ENCODE measurements at regions not wholly inside any gene's neighbourhood (a gene's known extent, or its start where the extent isn't known, plus 50 kb on each side); places are given as distances from the start of the nearest gene placed in this dataset.

DNA sequence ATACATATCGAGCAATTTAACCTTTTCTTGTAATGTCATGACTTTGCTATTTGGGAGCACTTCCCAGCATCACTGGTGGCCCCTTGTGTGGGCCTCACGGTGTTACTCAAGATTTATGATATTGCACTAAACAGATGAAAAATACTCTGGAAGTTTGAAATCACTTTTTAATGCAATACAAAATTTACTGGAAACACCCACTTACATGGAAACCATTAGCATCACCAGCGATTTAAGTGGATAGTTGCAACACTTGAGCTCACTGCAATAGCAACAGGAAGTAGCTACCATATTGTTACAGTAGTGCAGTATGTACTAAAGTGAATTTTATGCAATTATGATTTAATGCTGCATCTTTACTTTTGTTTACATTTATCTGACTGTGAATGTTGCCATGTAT, 184.4 kb downstream of the MDFIC start:
- CTCF ChIA-PET (ENCODE audit: low intra/inter-chr PET ratio): no interaction called here
- TF ChIP-seq POLR3A (IDR thresholded peaks at IDR 0.05; ENCODE audit: borderline replicate concordance, extremely low read depth, insufficient read depth, insufficient read length) (no peak), NFIC (IDR thresholded peaks at IDR 0.05) (no peak), LARP7 (IDR thresholded peaks at IDR 0.05) (no peak), ZNF740 (CRISPR knock-in tag; IDR thresholded peaks at IDR 0.05) (no peak), ZNF740 (tag; IDR thresholded peaks at IDR 0.05) (no peak), NFIX (CRISPR knock-in tag; IDR thresholded peaks at IDR 0.05; ENCODE audit: low read depth) (no peak), HES1 (IDR thresholded peaks at IDR 0.05; ENCODE audit: low read depth) (no peak), MEIS2 (IDR thresholded peaks at IDR 0.05; ENCODE audit: partially characterized antibody) (no peak), TCF15 (CRISPR knock-in tag; IDR thresholded peaks at IDR 0.05) (no peak), ZNF384 (IDR thresholded peaks at IDR 0.05; ENCODE audit: low read depth, low read length) (no peak), NR2C2 (CRISPR knock-in tag; IDR thresholded peaks at IDR 0.05) (no peak), NR2C2 (tag; IDR thresholded peaks at IDR 0.05) (no peak), KDM5B (IDR thresholded peaks at IDR 0.05; ENCODE audit: insufficient replicate concordance, low read depth, low read length) (no peak), FOXA3 (CRISPR knock-in tag; conservative IDR thresholded peaks at IDR 0.05 in 1 of 2, IDR thresholded peaks at IDR 0.05 in 1 of 2) (no peak), CBFA2T3 (IDR thresholded peaks at IDR 0.05) (no peak), ZNF79 (CRISPR knock-in tag; IDR thresholded peaks at IDR 0.05; ENCODE audit: low read depth) (no peak), ZNF174 (CRISPR knock-in tag; IDR thresholded peaks at IDR 0.05) (no peak)
- ATAC-seq (no peak), DNase-seq (ENCODE audit: extremely low read depth in 1 of 4, low spot score in 3 of 4) (no peak), FAIRE-seq (no peak)
- Histone ChIP-seq H3K27me3 (ENCODE audit: control insufficient read depth in 2 of 2, insufficient read depth in 2 of 2, low read length in 2 of 2) (no peaks in the 10 kb centered on the region), H3K9me3 (replicated peaks; ENCODE audit: control insufficient read depth, insufficient read depth, low read depth, low read length) (no peaks in the 10 kb centered on the region), H3K9me1 (ENCODE audit: control insufficient read depth, insufficient read depth, low read length) (no peaks in the 10 kb centered on the region), H3K9ac (ENCODE audit: insufficient read depth in 1 of 2, low read depth in 2 of 2, low read length in 2 of 2) (no peak overlapping the region), H3K36me3 (ENCODE audit: control insufficient read depth, insufficient read depth, low read length) (no peaks in the 10 kb centered on the region), H3K79me2 (ENCODE audit: control insufficient read depth, insufficient read depth, low read length) (no peaks in the 10 kb centered on the region), H3K4me3 (no peak overlapping the region), H3K27ac (ENCODE audit: extremely low read depth, low read depth, low read length) (no peak overlapping the region), H3K4me2 (ENCODE audit: insufficient read depth, low read length) (no peak overlapping the region), H4K20me1 (replicated peaks; ENCODE audit: control insufficient read depth, insufficient read depth, low read length) (no peaks in the 10 kb centered on the region), H3K4me1 (replicated peaks in 1 of 2; ENCODE audit: control insufficient read depth in 2 of 2, insufficient read depth in 2 of 2, low read length in 2 of 2) (no peaks in the 10 kb centered on the region), H2AFZ (ENCODE audit: low read depth, low read length) (no peak overlapping the region)
- POLR2A ChIA-PET: no interaction called here
- intact Hi-C loops (cut with micrococcal nuclease): no loop called here
- in situ Hi-C loops (cut with MboI): no loop called here
- no TSS peak for BruUV-seq (replicated peaks)
- 2% methylated on average over 3 of the region's 3 CpGs for WGBS (ENCODE audit: insufficient coverage, low coverage, missing lambda C conversion rate)
